ENCODE measurements at regions not wholly inside any gene's neighbourhood (a gene's known extent, or its start where the extent isn't known, plus 50 kb on each side); places are given as distances from the start of the nearest gene placed in this dataset.

DNA sequence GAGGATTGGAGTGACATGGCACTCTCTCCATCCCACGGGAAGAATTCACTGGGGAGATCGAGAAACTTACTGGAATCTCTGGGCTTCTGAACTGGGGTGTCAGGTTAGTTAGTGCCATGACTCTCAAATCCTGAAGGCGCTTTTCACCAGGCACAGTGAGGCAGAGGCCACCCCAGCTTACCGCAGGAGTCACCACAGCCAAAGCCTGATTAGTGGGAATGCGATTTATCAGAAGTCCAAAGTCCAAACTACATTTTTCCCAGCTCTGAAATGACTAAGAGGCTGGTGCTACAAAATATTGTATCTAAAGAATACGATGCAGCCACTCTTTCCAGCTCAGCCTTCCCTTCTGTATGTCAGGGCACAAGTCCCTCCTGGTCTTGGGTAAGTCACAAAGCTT, 334.8 kb upstream of the SHH start:
- Histone ChIP-seq H3K36me3 (no peaks in the 10 kb centered on the region), H3K27ac (no peak overlapping the region), H3K4me1 (no peaks in the 10 kb centered on the region), H3K4me3 (no peak overlapping the region), H3K27me3 (no peaks in the 10 kb centered on the region), H3K9me3 (no peaks in the 10 kb centered on the region)
- intact Hi-C loops (cut with DNase I; ENCODE audit: low total_unique reads): no loop called here
- no peak for DNase-seq
- TF ChIP-seq, protein P1, sequence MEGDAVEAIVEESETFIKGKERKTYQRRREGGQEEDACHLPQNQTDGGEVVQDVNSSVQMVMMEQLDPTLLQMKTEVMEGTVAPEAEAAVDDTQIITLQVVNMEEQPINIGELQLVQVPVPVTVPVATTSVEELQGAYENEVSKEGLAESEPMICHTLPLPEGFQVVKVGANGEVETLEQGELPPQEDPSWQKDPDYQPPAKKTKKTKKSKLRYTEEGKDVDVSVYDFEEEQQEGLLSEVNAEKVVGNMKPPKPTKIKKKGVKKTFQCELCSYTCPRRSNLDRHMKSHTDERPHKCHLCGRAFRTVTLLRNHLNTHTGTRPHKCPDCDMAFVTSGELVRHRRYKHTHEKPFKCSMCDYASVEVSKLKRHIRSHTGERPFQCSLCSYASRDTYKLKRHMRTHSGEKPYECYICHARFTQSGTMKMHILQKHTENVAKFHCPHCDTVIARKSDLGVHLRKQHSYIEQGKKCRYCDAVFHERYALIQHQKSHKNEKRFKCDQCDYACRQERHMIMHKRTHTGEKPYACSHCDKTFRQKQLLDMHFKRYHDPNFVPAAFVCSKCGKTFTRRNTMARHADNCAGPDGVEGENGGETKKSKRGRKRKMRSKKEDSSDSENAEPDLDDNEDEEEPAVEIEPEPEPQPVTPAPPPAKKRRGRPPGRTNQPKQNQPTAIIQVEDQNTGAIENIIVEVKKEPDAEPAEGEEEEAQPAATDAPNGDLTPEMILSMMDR (IDR thresholded peaks at IDR 0.05): no peak

DNA sequence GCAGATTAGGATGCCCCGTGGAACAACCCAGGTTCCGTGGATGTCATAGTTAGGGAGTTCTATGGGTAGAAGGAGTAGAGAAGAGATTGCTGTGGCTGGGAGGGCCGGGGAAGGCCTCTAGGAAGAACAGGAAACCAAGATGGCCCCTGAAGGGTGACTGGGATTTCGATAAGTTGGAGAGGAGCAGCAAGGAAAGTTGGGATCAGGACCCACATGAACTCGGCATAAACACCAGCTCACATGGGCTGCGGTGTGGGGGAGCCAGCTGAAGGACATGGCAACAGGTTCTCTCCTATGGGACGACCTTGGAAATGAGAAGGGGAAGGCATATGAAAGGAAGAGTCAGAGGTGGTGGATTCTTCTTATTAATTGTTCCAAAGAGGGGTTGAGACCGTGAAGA, 333.7 kb upstream of the SHH start:
- H3K4me1 ChIP-seq: no peaks in the 10 kb centered on the region
- H3K4me3 ChIP-seq: no peak overlapping the region
- H3K27ac ChIP-seq: no peak overlapping the region
- H3K36me3 ChIP-seq: no peaks in the 10 kb centered on the region
- DNase-seq: no peak
- TF ChIP-seq, protein P1 (IDR thresholded peaks at IDR 0.05): no peak
- H3K27me3 ChIP-seq: no peaks in the 10 kb centered on the region
- H3K9me3 ChIP-seq: no peaks in the 10 kb centered on the region
- intact Hi-C loops (cut with DNase I; ENCODE audit: low total_unique reads): no loop called here

DNA sequence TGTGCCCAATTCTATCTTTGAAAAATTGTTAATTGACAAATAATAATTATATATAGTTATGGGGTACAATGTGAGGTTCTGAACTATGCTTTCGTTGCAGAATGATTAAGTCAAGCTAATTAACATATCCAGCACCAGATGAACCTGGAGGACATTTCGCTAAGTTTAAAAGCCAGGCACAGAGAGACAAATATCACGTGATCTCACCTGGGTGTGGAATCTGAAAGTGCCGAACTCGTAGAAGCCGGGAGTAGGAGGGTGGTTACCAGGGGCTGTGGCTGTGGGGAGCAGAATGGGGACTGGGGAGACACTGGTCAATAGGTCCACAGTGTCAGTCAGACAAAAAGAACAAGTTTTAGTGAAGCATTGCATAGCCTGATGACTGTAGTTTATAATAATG, 332.9 kb upstream of the SHH start:
- Histone ChIP-seq H3K4me1 (no peaks in the 10 kb centered on the region), H3K4me3 (no peak overlapping the region), H3K9me3 (no peaks in the 10 kb centered on the region), H3K36me3 (no peaks in the 10 kb centered on the region), H3K27ac (no peak overlapping the region), H3K27me3 (no peaks in the 10 kb centered on the region)
- TF ChIP-seq, protein P1 (IDR thresholded peaks at IDR 0.05): no peak
- intact Hi-C loops (cut with DNase I; ENCODE audit: low total_unique reads): no loop called here
- DNase-seq: no peak

DNA sequence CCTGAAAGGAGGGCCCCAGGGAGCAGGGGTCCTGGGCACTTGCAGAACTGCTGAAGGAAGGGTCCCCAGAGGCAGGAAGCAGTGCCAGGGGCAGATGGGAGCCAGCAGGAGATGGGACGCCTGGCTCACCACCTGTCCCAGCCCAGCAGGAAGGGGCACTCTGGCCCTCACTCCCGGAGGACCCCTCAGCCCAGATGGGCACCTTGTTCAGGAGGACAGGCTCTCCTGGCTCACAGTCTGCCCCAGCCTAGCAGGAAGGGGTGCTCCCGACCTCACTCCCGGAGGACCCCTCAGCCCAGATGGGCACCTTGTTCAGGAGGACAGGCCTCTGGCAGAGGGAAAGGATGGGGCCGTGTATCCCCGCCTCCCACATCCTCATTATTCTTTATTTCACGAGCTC, 331.4 kb upstream of the SHH start:
- Histone ChIP-seq H3K27ac (no peak overlapping the region), H3K9me3 (no peaks in the 10 kb centered on the region), H3K27me3 (peaks cover 0 to 4% of the 10 kb centered on the region in 2 donors), H3K4me1 (no peaks in the 10 kb centered on the region), H3K4me3 (no peak overlapping the region), H3K36me3 (no peaks in the 10 kb centered on the region)
- intact Hi-C loops (cut with DNase I; ENCODE audit: low total_unique reads): no loop called here
- DNase-seq: no peak
- TF ChIP-seq, protein P1 (IDR thresholded peaks at IDR 0.05): no peak

DNA sequence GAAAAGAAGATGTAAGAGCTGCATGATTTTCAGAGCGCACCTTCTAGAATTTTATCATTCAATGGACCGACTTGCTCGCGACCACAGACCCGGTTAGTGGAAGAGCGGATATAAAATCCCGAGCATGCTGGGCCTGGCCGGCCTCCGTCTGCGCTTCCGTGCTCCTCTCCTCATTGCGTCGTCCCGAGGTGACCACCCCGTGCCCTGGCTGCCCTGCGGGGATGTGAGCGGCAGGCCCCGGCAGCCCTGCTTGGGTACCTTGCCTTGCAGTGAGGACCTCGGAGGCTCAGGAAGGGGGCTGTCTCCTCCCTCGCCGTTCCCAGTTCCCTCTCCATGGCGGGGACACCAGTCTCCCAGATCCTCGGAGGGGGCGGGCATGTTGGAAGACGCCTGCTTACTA, 330.9 kb upstream of the SHH start:
- Histone ChIP-seq H3K4me3 (no peak overlapping the region), H3K9me3 (no peaks in the 10 kb centered on the region), H3K4me1 (no peaks in the 10 kb centered on the region), H3K27ac (no peak overlapping the region), H3K27me3 (peaks cover 0 to 8% of the 10 kb centered on the region in 2 donors), H3K36me3 (no peaks in the 10 kb centered on the region)
- no peak for DNase-seq
- TF ChIP-seq, protein P1 (IDR thresholded peaks at IDR 0.05): no peak
- intact Hi-C loops (cut with DNase I; ENCODE audit: low total_unique reads): no loop called here

DNA sequence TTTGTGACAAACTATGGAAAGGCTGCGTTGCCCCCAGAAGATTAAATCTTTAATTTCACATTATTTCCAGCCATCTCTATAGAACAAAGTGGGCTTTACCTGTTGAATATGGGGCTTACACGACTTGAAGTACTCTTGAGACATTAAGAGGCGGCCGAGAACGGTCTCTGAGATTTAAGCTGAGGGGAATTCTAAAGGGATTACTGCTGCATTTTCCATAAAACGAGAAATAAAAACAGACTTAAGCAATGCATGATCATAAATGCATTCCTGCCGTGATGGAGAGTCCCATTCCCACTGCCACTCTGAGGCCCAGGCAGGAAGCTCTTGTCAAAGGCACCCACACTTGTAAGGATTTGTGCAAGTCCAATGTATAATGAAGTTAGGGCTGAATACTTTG, 329.7 kb upstream of the SHH start:
- Histone ChIP-seq H3K27ac (no peak overlapping the region), H3K4me3 (no peak overlapping the region), H3K9me3 (no peaks in the 10 kb centered on the region), H3K27me3 (peaks cover 0 to 8% of the 10 kb centered on the region in 2 donors), H3K4me1 (no peaks in the 10 kb centered on the region), H3K36me3 (no peaks in the 10 kb centered on the region)
- TF ChIP-seq, protein P1 (IDR thresholded peaks at IDR 0.05): no peak
- intact Hi-C loops (cut with DNase I; ENCODE audit: low total_unique reads): no loop called here
- no peak for DNase-seq
